ENCODE measurements at regions not wholly inside any gene's neighbourhood (a gene's known extent, or its start where the extent isn't known, plus 50 kb on each side); places are given as distances from the start of the nearest gene placed in this dataset.

DNA sequence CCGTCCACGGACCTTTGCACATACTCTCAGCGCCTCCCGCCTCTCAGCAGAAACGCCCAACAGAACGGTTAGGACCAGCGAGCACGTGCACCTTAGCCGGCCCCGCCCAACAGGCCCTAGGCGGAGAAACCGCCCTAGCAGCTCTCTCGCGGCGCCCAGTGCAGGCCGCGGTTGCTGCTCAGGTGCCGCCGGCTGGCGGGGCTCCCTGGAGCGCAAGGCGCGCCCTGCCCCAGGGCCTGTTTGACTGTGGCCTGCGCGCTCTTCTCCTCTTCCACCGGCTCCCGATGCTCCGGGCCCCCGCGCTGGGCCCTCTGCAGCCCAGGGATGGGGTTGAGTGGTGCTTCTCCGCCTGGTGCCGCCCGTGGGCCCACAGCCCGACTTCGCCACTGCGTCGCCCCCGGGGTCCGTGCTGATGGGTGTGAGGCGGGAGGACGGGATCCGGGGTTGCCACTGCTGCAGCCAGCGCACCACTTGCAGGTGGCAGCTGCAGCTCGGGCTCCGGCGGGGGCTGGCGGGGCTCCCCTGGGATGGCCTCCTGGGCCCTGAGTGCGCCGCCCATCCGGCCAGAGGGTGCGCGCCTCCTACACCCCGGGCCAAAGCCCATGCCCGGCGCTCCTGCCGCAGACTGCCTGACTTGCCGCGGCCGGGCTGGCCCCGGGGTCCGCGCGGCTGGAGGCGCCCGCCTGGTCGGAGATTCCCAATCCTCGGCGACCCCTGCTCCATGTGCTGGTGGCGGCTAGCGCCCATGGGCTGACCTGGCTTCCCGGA is 1889.4 kb upstream of the CDH9 start:
- no peak for DNase-seq (ENCODE audit: low read depth)
- TF ChIP-seq, protein P1, sequence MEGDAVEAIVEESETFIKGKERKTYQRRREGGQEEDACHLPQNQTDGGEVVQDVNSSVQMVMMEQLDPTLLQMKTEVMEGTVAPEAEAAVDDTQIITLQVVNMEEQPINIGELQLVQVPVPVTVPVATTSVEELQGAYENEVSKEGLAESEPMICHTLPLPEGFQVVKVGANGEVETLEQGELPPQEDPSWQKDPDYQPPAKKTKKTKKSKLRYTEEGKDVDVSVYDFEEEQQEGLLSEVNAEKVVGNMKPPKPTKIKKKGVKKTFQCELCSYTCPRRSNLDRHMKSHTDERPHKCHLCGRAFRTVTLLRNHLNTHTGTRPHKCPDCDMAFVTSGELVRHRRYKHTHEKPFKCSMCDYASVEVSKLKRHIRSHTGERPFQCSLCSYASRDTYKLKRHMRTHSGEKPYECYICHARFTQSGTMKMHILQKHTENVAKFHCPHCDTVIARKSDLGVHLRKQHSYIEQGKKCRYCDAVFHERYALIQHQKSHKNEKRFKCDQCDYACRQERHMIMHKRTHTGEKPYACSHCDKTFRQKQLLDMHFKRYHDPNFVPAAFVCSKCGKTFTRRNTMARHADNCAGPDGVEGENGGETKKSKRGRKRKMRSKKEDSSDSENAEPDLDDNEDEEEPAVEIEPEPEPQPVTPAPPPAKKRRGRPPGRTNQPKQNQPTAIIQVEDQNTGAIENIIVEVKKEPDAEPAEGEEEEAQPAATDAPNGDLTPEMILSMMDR (IDR thresholded peaks at IDR 0.05; ENCODE audit: low read depth, low read length): no peak
- no peak for TF ChIP-seq POLR2A (IDR thresholded peaks at IDR 0.05; ENCODE audit: extremely low read depth, insufficient read length)
- TF ChIP-seq MYC (IDR thresholded peaks at IDR 0.05; ENCODE audit: low read depth, low read length): no peak
- TF ChIP-seq, protein P2, sequence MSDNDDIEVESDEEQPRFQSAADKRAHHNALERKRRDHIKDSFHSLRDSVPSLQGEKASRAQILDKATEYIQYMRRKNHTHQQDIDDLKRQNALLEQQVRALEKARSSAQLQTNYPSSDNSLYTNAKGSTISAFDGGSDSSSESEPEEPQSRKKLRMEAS (IDR thresholded peaks at IDR 0.05; ENCODE audit: low read depth, low read length): no peak
- H3K4me3 ChIP-seq (ENCODE audit: low read depth, low read length): no peak overlapping the region

DNA sequence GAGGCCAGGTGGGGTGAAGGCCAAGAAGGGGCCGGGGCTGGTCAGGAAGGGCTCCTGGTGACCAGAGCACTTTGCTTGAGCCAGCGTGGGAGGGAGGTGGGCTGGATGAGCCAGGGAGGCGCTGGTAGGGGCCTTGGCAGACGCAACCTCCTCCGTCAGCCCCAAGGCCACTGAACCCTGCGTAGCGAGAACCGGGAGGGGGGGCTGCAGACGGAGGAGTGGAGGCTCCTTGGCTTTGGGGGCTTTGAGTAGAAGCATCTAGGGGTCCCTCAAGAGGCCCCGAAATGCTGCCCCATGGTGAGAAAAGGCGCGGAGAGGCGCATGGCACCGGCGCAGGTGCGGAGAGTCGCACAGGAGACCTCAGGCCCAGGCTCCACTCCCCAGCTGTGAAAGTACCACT is 1888.0 kb upstream of the CDH9 start:
- no peak for TF ChIP-seq MYC (IDR thresholded peaks at IDR 0.05; ENCODE audit: low read depth, low read length)
- TF ChIP-seq, protein P1 (IDR thresholded peaks at IDR 0.05; ENCODE audit: low read depth, low read length): no peak
- TF ChIP-seq POLR2A (IDR thresholded peaks at IDR 0.05; ENCODE audit: extremely low read depth, insufficient read length): no peak
- TF ChIP-seq, protein P2 (IDR thresholded peaks at IDR 0.05; ENCODE audit: low read depth, low read length): no peak
- H3K4me3 ChIP-seq (ENCODE audit: low read depth, low read length): no peak overlapping the region
- no peak for DNase-seq (ENCODE audit: low read depth)

DNA sequence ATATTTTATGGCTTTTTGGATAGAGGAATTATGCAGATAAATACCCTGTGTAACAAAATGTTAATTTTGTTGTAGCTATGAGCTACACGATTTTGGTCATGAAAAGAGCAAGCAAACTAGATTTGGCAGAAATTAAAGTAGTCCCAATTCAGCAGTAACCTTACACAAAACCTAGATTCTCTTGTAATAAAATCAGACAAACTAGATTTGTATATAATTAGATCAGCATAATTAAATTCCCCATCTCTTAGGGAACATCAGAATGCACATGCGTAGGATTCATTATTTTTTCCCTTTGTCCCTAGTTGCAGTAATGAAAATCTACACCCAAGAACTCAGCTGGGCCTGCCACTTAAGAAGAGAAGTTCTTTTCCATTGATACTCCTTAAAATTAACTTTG is 1879.2 kb upstream of the CDH9 start:
- TF ChIP-seq MYC (IDR thresholded peaks at IDR 0.05; ENCODE audit: low read depth, low read length) (no peak), POLR2A (IDR thresholded peaks at IDR 0.05; ENCODE audit: extremely low read depth, insufficient read length) (no peak)
- TF ChIP-seq, protein P2 (IDR thresholded peaks at IDR 0.05; ENCODE audit: low read depth, low read length): no peak
- TF ChIP-seq, protein P1 (IDR thresholded peaks at IDR 0.05; ENCODE audit: low read depth, low read length): no peak
- H3K4me3 ChIP-seq (ENCODE audit: low read depth, low read length): no peak overlapping the region
- no peak for DNase-seq (ENCODE audit: low read depth)

DNA sequence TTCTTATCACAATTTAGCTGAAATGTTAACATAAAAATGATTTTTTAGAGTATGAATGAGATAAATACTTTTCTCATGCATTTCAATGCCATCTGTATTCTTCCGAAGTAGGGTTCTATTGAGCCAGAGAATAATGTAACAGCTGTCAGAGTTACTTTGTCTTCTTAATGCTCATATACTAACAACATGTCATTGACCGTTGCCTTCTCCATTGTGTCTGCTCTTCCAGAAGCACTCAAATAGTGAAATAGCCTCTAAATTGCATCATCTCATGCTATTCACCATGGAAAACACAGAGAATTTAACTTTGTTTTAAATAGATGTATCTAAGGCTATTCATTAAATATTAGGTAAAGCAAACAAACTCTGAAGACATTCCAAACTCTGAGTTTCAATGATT is 1875.9 kb upstream of the CDH9 start:
- TF ChIP-seq POLR2A (IDR thresholded peaks at IDR 0.05; ENCODE audit: extremely low read depth, insufficient read length): no peak
- H3K4me3 ChIP-seq (ENCODE audit: low read depth, low read length): no peak overlapping the region
- no peak for DNase-seq (ENCODE audit: low read depth)

DNA sequence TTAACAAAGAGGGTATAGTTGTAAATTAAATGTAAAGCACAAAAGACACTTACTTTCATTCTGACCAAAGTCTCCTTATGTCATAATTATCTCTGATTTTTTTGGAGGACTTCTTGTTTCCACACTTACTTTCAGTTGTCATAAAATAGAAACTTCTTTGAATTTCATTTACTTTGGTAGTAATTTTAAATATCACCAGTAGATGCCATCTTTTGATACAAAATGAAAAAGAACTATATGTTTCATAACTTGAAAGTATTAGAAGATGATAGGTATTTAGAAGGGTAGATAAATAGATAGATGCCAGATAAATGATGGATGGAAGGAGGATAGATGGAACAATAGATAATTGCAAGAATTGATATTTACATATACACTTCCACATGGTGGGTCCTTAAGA is 1865.3 kb upstream of the CDH9 start:
- H3K4me3 ChIP-seq (ENCODE audit: low read depth, low read length): no peak overlapping the region
- TF ChIP-seq, protein P2 (IDR thresholded peaks at IDR 0.05; ENCODE audit: low read depth, low read length): no peak
- TF ChIP-seq POLR2A (IDR thresholded peaks at IDR 0.05; ENCODE audit: extremely low read depth, insufficient read length) (no peak), MYC (IDR thresholded peaks at IDR 0.05; ENCODE audit: low read depth, low read length) (no peak)
- TF ChIP-seq, protein P1 (IDR thresholded peaks at IDR 0.05; ENCODE audit: low read depth, low read length): no peak
- no peak for DNase-seq (ENCODE audit: low read depth)

DNA sequence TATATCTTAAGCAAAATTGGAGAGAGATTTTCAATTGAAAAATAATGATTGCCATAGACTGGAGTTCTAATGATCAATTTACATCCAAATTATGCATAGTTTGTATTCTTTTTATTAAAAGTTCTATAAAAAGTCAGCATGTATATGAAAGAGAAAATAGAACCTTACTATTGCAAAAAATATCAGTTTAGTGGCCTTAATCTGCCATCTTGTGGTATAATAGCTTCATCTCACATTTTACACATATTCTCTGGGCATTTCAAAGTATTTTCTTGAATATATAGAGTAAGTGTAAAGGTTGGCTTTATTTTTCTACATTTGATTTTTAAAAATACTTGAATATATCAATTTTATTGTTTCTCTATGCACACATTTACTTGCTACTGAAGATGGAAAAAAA is 1858.6 kb upstream of the CDH9 start:
- H3K4me3 ChIP-seq (ENCODE audit: low read depth, low read length): no peak overlapping the region
- DNase-seq (ENCODE audit: low read depth): no peak
- no peak for TF ChIP-seq POLR2A (IDR thresholded peaks at IDR 0.05; ENCODE audit: extremely low read depth, insufficient read length)
- TF ChIP-seq MYC (IDR thresholded peaks at IDR 0.05; ENCODE audit: low read depth, low read length): no peak
- TF ChIP-seq, protein P2 (IDR thresholded peaks at IDR 0.05; ENCODE audit: low read depth, low read length): no peak
- TF ChIP-seq, protein P1 (IDR thresholded peaks at IDR 0.05; ENCODE audit: low read depth, low read length): no peak
